GM12801 (cell line): ENCODE measurements at regions not wholly inside any gene's neighbourhood (a gene's known extent, or its start where the extent isn't known, plus 50 kb on each side); places are given as distances from the start of the nearest gene placed in this dataset.

ENCODE experiments used
- CTCF ChIP-seq: IDR thresholded peaks from one replicate; pipeline ENCODE4 v1.5.1; 2011; ENCODE audit warnings: control low read depth; ENCODE audit not compliant: insufficient read length; ENCODE audit errors: extremely low read depth

- TF ChIP-seq CTCF = no peak
Observed at GRCh38 chr13:73945382-73945781, 188.8 kb downstream of the KLF12 start.

- TF ChIP-seq CTCF = no peak
Observed at GRCh38 chr13:73943965-73944233, 190.3 kb downstream of the KLF12 start.

- no peak for TF ChIP-seq CTCF
Observed at GRCh38 chr13:73943137-73943964, 190.9 kb downstream of the KLF12 start.

- TF ChIP-seq CTCF = no peak
Observed at GRCh38 chr13:73941752-73942151, 192.5 kb downstream of the KLF12 start.

DNA sequence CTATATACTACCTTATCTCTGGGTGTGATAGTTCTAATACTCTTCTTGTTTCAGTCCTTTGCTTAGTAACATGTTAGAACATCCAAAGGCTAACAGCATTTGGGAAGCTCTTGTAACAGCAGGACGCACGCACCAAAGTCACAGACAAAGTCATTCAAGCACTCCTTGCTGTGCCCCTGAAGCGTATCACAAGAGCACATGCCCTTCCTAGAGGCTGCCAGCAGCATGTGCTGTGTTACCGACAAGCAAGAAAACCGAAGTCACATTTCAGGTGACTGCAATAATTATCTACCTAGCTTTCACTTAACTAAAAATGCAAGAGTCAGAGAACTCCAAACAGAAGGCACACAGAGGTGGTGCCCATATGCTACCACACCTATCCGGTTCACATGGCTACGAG, 194.1 kb downstream of the KLF12 start:
- TF ChIP-seq CTCF = no peak

DNA sequence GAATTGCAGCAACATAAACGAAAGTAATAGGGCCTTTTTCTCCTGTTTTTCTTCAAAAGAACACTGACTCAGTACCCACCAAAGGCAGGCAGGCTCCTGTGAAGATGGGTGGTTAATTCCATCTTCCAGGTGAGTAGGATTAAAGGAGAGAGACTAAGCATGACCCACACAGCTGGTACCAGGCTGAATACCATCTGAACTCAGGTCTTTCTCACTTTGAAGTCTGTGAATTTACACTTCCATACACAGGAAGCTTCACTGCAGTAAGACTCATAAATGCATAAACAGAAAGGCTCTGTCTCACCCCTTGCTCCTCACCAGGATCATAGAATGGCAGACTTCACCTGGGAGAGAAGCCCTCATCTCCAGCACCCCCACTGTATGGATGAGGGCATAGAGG, 194.6 kb downstream of the KLF12 start:
- no peak for TF ChIP-seq CTCF

- no peak for TF ChIP-seq CTCF
Observed at GRCh38 chr13:73939071-73939380, 195.2 kb downstream of the KLF12 start.
